Right lobe of liver (tissue), 4 donors: ENCODE measurements at regions not wholly inside any gene's neighbourhood (a gene's known extent, or its start where the extent isn't known, plus 50 kb on each side); places are given as distances from the start of the nearest gene placed in this dataset.

Experiments
- CTCF ChIP-seq, 4 donors: fragments of 200-600 bp in 3 of 4; fragments of 450-650 bp in 1 of 4; IDR thresholded peaks; one replicate each; pipeline versions ENCODE4 v1.5.1 to v1.8.0; 2016 to 2022; ENCODE audit warnings: antibody characterized with exemption in 4 of 4, mild to moderate bottlenecking in 2 of 4
- POLR2A ChIP-seq: fragments of 450-650 bp; IDR thresholded peaks from one replicate; pipeline ENCODE4 v1.6.1; 2017; ENCODE audit warnings: antibody characterized with exemption, mild to moderate bottlenecking
- donor health status: DM: no; HTN: no; CAD: no.
- donor health status: DM: no; HTN: no; CAD: no.
- donor health status: DM: no; HTN: yes; CAD: no.

GRCh38 chr1:164949771-164950471 lies 390.9 kb downstream of the PBX1 start:
- TF ChIP-seq CTCF (IDR thresholded peaks at IDR 0.05) (no peak), POLR2A (no peak)
